SH-SY5Y (cell line): ENCODE measurements at regions not wholly inside any gene's neighbourhood (a gene's known extent, or its start where the extent isn't known, plus 50 kb on each side); places are given as distances from the start of the nearest gene placed in this dataset.

ENCODE experiments used
- GATA2 ChIP-seq: IDR thresholded peaks from 2 replicates; pipeline ENCODE4 v1.6.1; 2011; ENCODE audit warnings: mild to moderate bottlenecking, low read depth, low read length
- GATA3 ChIP-seq: IDR thresholded peaks from 2 replicates; pipeline ENCODE4 v1.6.1; 2011; ENCODE audit warnings: low read depth, mild to moderate bottlenecking, low read length, moderate library complexity

GRCh38 chr3:79896086-79896485 is 128.3 kb upstream of the ROBO1 start:
- TF ChIP-seq GATA3, result no peak
- TF ChIP-seq GATA2, result no peak
